H1 (cell line): ENCODE measurements at regions not wholly inside any gene's neighbourhood (a gene's known extent, or its start where the extent isn't known, plus 50 kb on each side); places are given as distances from the start of the nearest gene placed in this dataset.

Experiments used
- CTCF ChIA-PET: fragments of 300-600 bp; sonication (Branson Sonifier 250); formaldehyde crosslinking; loops from one replicate; lab custom pipeline; 2021; ENCODE audit not compliant: partially characterized antibody; lab: Charles Lee
- POLR2A ChIA-PET: fragments of 300-600 bp; sonication (Branson Sonifier 250); formaldehyde crosslinking; loops from one replicate; lab custom pipeline; 2021; ENCODE audit warnings: inconsistent platforms; ENCODE audit not compliant: partially characterized antibody; lab: Charles Lee
- DNase-seq, 2 experiments: peaks; one replicate each; pipeline versions ENCODE4 v3.0.0 to v3.0.0-alpha.2; 2010 to 2022; ENCODE audit warnings: low spot score in 2 of 2, low read depth in 1 of 2, mixed read lengths in 1 of 2
- FAIRE-seq: peaks from 2 replicates; lab custom pipeline; 2011; peaks lifted over from hg19 to GRCh38; lab: Jason Lieb, UNC
- H2AFZ ChIP-seq: 2 replicates; pipeline ENCODE4 v1.8.1; 2012; ENCODE audit warnings: low read length, inconsistent platforms
- H2AK5ac ChIP-seq: 2 replicates; pipeline ENCODE4 v1.6.1; 2013; ENCODE audit warnings: low read depth, low read length
- H2BK120ac ChIP-seq: replicated peaks from 2 replicates; pipeline ENCODE3; 2013; ENCODE audit warnings: low read depth, low read length, inconsistent platforms
- H2BK12ac ChIP-seq: 2 replicates; pipeline ENCODE4 v1.6.1; 2013; ENCODE audit warnings: low read depth, low read length
- H2BK15ac ChIP-seq: 2 replicates; pipeline ENCODE4 v1.6.1; 2013; ENCODE audit warnings: low read length
- H2BK20ac ChIP-seq: 2 replicates; pipeline ENCODE4 v1.6.1; 2013; ENCODE audit warnings: low read length
- H2BK5ac ChIP-seq: 2 replicates; pipeline ENCODE4 v1.6.1; 2013; ENCODE audit warnings: low read depth, low read length
- H3K14ac ChIP-seq: 2 replicates; pipeline ENCODE4 v1.6.1; 2013; ENCODE audit warnings: inconsistent platforms; ENCODE audit not compliant: insufficient read length
- H3K18ac ChIP-seq: 2 replicates; pipeline ENCODE4 v1.6.1; 2013; ENCODE audit warnings: low read length; ENCODE audit errors: extremely low read depth
- H3K23ac ChIP-seq: 2 replicates; pipeline ENCODE4 v1.6.1; 2013; ENCODE audit warnings: inconsistent platforms; ENCODE audit not compliant: insufficient read length
- H3K23me2 ChIP-seq: 2 replicates; pipeline ENCODE4 v1.6.1; 2013; ENCODE audit warnings: low read depth, low read length
- H3K27ac ChIP-seq: 2 replicates; pipeline ENCODE4 v1.6.1; 2011; ENCODE audit warnings: low read depth, low read length, inconsistent platforms
- H3K27me3 ChIP-seq, 4 experiments: replicated peaks in 1 of 4; 1 replicate in 1 of 4; 2 replicates in 3 of 4; pipeline versions ENCODE4 v1.6.1 to v1.8.1; 2011 to 2013; ENCODE audit warnings: low read length in 3 of 4, mild to moderate bottlenecking in 3 of 4, inconsistent platforms in 2 of 4, mixed read lengths in 2 of 4, moderate library complexity in 1 of 4; ENCODE audit not compliant: control insufficient read depth in 3 of 4, insufficient read depth in 3 of 4; ENCODE audit errors: extremely low read depth in 1 of 4
- H3K36me3 ChIP-seq, 4 experiments: 2 replicates each; pipeline versions ENCODE4 v1.6.1 to v1.8.1; 2011 to 2013; ENCODE audit warnings: mild to moderate bottlenecking in 4 of 4, low read length in 3 of 4, moderate library complexity in 2 of 4, control low read depth in 1 of 4, inconsistent platforms in 1 of 4; ENCODE audit not compliant: insufficient read depth in 4 of 4, control insufficient read depth in 2 of 4
- H3K4ac ChIP-seq: replicated peaks from 2 replicates; pipeline ENCODE3; 2013; ENCODE audit warnings: low read length, low read depth, mixed read lengths, inconsistent platforms; ENCODE audit not compliant: insufficient read length
- H3K4me1 ChIP-seq, 4 experiments: replicated peaks in 1 of 4; 1 replicate in 1 of 4; 2 replicates in 3 of 4; pipeline versions ENCODE4 v1.6.1 to v1.8.1; 2011 to 2013; ENCODE audit warnings: low read length in 3 of 4, inconsistent platforms in 2 of 4, mixed read lengths in 1 of 4; ENCODE audit not compliant: insufficient read depth in 4 of 4, control insufficient read depth in 3 of 4
- H3K4me2 ChIP-seq, 2 experiments: 2 replicates each; pipeline versions ENCODE4 v1.6.1 to v1.8.1; 2011 to 2013; ENCODE audit warnings: low read depth in 2 of 2, low read length in 2 of 2, control low read depth in 1 of 2, inconsistent platforms in 1 of 2, mild to moderate bottlenecking in 1 of 2; ENCODE audit not compliant: insufficient read depth in 1 of 2
- H3K4me3 ChIP-seq, 4 experiments: fragments of 200-600, 300-600 bp in 1 of 4; sonication (generic), shearing (Covaris generic), sonication (Bioruptor Twin) in 1 of 4; 2 replicates each; pipeline versions ENCODE4 v1.5.1 to v1.8.1; 2011 to 2016; ENCODE audit warnings: low read length in 4 of 4, low read depth in 3 of 4, control low read depth in 2 of 4, inconsistent platforms in 2 of 4, mild to moderate bottlenecking in 2 of 4, mixed read lengths in 1 of 4, moderate library complexity in 1 of 4; ENCODE audit not compliant: insufficient read depth in 2 of 4; ENCODE audit errors: extremely low read depth in 1 of 4
- H3K56ac ChIP-seq: replicated peaks from 2 replicates; pipeline ENCODE3; 2013; ENCODE audit warnings: low read depth, mild to moderate bottlenecking, mixed read lengths, low read length, inconsistent platforms; ENCODE audit not compliant: insufficient read length
- H3K79me1 ChIP-seq: 2 replicates; pipeline ENCODE4 v1.6.1; 2013; ENCODE audit warnings: low read depth, low read length, control low read depth
- H3K79me2 ChIP-seq, 2 experiments: 2 replicates each; pipeline versions ENCODE4 v1.6.1 to v1.8.1; 2012 to 2013; ENCODE audit warnings: low read length in 2 of 2, mild to moderate bottlenecking in 2 of 2, inconsistent platforms in 1 of 2; ENCODE audit not compliant: insufficient read depth in 2 of 2, control insufficient read depth in 1 of 2
- H3K9ac ChIP-seq, 4 experiments: replicated peaks in 1 of 4; 1 replicate in 1 of 4; 2 replicates in 3 of 4; pipeline versions ENCODE4 v1.6.1 to v1.8.1; 2011 to 2013; ENCODE audit warnings: low read depth in 3 of 4, low read length in 3 of 4, control low read depth in 2 of 4, mild to moderate bottlenecking in 2 of 4, moderate library complexity in 2 of 4, inconsistent platforms in 1 of 4; ENCODE audit errors: extremely low read depth in 1 of 4
- H3K9me3 ChIP-seq, 2 experiments: 2 replicates each; pipeline versions ENCODE4 v1.6.1 to v1.8.1; 2012 to 2013; ENCODE audit warnings: mild to moderate bottlenecking in 2 of 2, moderate library complexity in 2 of 2, control low read depth in 1 of 2, inconsistent platforms in 1 of 2, low read depth in 1 of 2, low read length in 1 of 2, mixed read lengths in 1 of 2; ENCODE audit not compliant: insufficient read depth in 2 of 2
- H4K20me1 ChIP-seq, 2 experiments: replicated peaks in 1 of 2; 2 replicates each; pipeline versions ENCODE3 to v1.8.1; 2011 to 2013; ENCODE audit warnings: inconsistent platforms in 2 of 2, low read length in 2 of 2, mild to moderate bottlenecking in 1 of 2; ENCODE audit not compliant: insufficient read depth in 2 of 2, control insufficient read depth in 1 of 2
- H4K5ac ChIP-seq: 2 replicates; pipeline ENCODE4 v1.6.1; 2013; ENCODE audit warnings: low read length, low read depth, mixed read lengths, inconsistent platforms; ENCODE audit not compliant: insufficient read length
- H4K8ac ChIP-seq: 2 replicates; pipeline ENCODE4 v1.8.0; 2013; ENCODE audit warnings: mild to moderate bottlenecking, moderate library complexity, low read length, inconsistent platforms; ENCODE audit not compliant: insufficient read depth; ENCODE audit errors: extremely low read depth
- H4K91ac ChIP-seq: replicated peaks from 2 replicates; pipeline ENCODE3; 2013; ENCODE audit warnings: low read length, mixed read lengths, inconsistent platforms; ENCODE audit not compliant: insufficient read length
- EZH2 ChIP-seq: fragments of 200-600 bp; sonication (generic); IDR thresholded peaks from 2 replicates; pipeline ENCODE4 v1.7.1; 2012; ENCODE audit warnings: low read depth, mild to moderate bottlenecking, moderate library complexity, low read length, inconsistent platforms; ENCODE audit not compliant: severe bottlenecking
- WGBS, 2 experiments: shearing (Covaris generic) in 1 of 2; methylation state at CpG; one replicate each; pipeline versions ENCODE4 v1.1.6 to v1.1.7; 2013 to 2015; ENCODE audit warnings: low lambda C conversion rate in 2 of 2, mixed read lengths in 2 of 2, inconsistent platforms in 1 of 2, low coverage in 1 of 2, missing lambda C conversion rate in 1 of 2; ENCODE audit not compliant: insufficient replicate concordance in 2 of 2, insufficient coverage in 1 of 2, insufficient read length in 1 of 2; ENCODE audit errors: extremely low coverage in 1 of 2, missing lambda C conversion rate in 1 of 2; 5-methylcytosine and 5-hydroxymethylcytosine counted together
- TF ChIP-seq, protein P1 (sequence below): IDR thresholded peaks from 2 replicates; pipeline ENCODE4 v1.6.1; 2012; ENCODE audit warnings: inconsistent platforms

DNA sequence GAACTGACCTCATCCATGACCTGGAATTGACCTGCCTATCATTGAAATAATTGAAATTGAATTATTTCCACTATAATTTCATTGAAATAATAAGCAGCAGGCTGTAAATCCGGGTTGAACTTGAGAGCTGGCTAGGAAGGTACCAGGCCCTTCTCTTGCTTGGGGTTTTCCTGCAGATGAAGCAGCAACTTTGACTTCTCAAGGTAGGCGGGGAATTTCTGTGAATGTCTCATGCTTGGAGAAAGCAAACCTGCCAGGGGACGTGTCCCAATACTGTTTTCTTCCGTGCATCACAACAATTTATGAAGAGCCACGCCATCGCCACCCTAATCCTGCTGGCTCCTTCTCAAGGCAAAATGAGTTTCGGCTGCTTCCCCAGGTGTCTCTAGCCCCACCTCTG, 97.5 kb upstream of the XYLT1 start:
- Histone ChIP-seq H3K79me2 (no peaks in the 10 kb centered on the region), H3K23ac (no peak overlapping the region), H3K4me1 (no peaks in the 10 kb centered on the region), H3K79me1 (no peaks in the 10 kb centered on the region), H3K18ac (no peak overlapping the region), H2AK5ac (no peak overlapping the region), H2BK5ac (no peak overlapping the region), H3K4ac (no peak overlapping the region), H3K56ac (no peak overlapping the region), H4K91ac (no peak overlapping the region), H2BK15ac (no peak overlapping the region), H3K14ac (no peak overlapping the region), H4K8ac (peak overlapping the region; percentile 14; the same call in 1 of the 2 replicates), H3K4me2 (no peak overlapping the region), H2BK120ac (no peak overlapping the region), H2BK20ac (no peak overlapping the region), H3K9ac (no peak overlapping the region), H3K36me3 (no peaks in the 10 kb centered on the region), H3K27me3 (no peaks in the 10 kb centered on the region), H2AFZ (no peak overlapping the region), H3K27ac (no peak overlapping the region), H4K5ac (no peak overlapping the region), H2BK12ac (no peak overlapping the region), H3K23me2 (no peaks in the 10 kb centered on the region), H3K4me3 (no peak overlapping the region), H4K20me1 (no peaks in the 10 kb centered on the region), H3K9me3 (peaks cover 0 to 3% of the 10 kb centered on the region in 2 experiments; a peak in 1 of 4 replicates)
- no peak for TF ChIP-seq EZH2
- TF ChIP-seq, protein P1, sequence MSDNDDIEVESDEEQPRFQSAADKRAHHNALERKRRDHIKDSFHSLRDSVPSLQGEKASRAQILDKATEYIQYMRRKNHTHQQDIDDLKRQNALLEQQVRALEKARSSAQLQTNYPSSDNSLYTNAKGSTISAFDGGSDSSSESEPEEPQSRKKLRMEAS, result no peak
- ChIA-PET POLR2A (no interaction called here), CTCF (interaction anchor here (1.0 kb wide), 1 partner anchor 11 kb away, joined by 3 read pairs; no protein-coding TSS in a partner anchor)
- DNase-seq, result no peak
- no peak for FAIRE-seq
- 93% methylated on average over 7 of the region's 7 CpGs; no CpG with 5 or more reads in 1 of the 2 experiments for WGBS, 2 experiments
